GM21576 (cell line): ENCODE measurements at regions not wholly inside any gene's neighbourhood (a gene's known extent, or its start where the extent isn't known, plus 50 kb on each side); places are given as distances from the start of the nearest gene placed in this dataset.

Source experiments
- ATAC-seq: cut with Tn5 transposase; IDR thresholded peaks from one replicate; pipeline ENCODE4 v1.9.1; 2021; ENCODE audit warnings: mild to moderate bottlenecking, moderate library complexity; ENCODE audit not compliant: unreplicated experiment

GRCh38 chr18:78833833-78834232, 145.8 kb upstream of the SALL3 start:
- ATAC-seq = no peak

GRCh38 chr18:78836838-78837237, 142.8 kb upstream of the SALL3 start:
- no peak for ATAC-seq

GRCh38 chr18:78837754-78838153, 141.9 kb upstream of the SALL3 start:
- ATAC-seq = no peak

GRCh38 chr18:78838183-78838582, 141.4 kb upstream of the SALL3 start:
- no peak for ATAC-seq

- ATAC-seq = no peak
Measured at GRCh38 chr18:78849046-78849445, 130.6 kb upstream of the SALL3 start.

- no peak for ATAC-seq
Measured at GRCh38 chr18:78849458-78849857, 130.2 kb upstream of the SALL3 start.

GRCh38 chr18:78853341-78853740, 126.3 kb upstream of the SALL3 start:
- no peak for ATAC-seq

- no peak for ATAC-seq
Measured at GRCh38 chr18:78855188-78855587, 124.4 kb upstream of the SALL3 start.

GRCh38 chr18:78856569-78857313, 122.9 kb upstream of the SALL3 start:
- ATAC-seq = no peak

- no peak for ATAC-seq
Measured at GRCh38 chr18:78857314-78858150, 122.1 kb upstream of the SALL3 start.

GRCh38 chr18:78859686-78860085, 119.9 kb upstream of the SALL3 start:
- no peak for ATAC-seq

- no peak for ATAC-seq
Measured at GRCh38 chr18:78860117-78860516, 119.5 kb upstream of the SALL3 start.

- no peak for ATAC-seq
Measured at GRCh38 chr18:78861116-78861515, 118.5 kb upstream of the SALL3 start.

GRCh38 chr18:78861706-78862105, 117.9 kb upstream of the SALL3 start:
- no peak for ATAC-seq

- ATAC-seq = no peak
Measured at GRCh38 chr18:78862395-78862794, 117.2 kb upstream of the SALL3 start.

GRCh38 chr18:78865056-78865598, 114.5 kb upstream of the SALL3 start:
- no peak for ATAC-seq

GRCh38 chr18:78865771-78866310, 113.8 kb upstream of the SALL3 start:
- no peak for ATAC-seq

- ATAC-seq = no peak
Measured at GRCh38 chr18:78867131-78867530, 112.5 kb upstream of the SALL3 start.

GRCh38 chr18:78868330-78869316, 111.0 kb upstream of the SALL3 start:
- no peak for ATAC-seq

- ATAC-seq = no peak
Measured at GRCh38 chr18:78871618-78872017, 108.0 kb upstream of the SALL3 start.
